GM23248 (cell line): ENCODE measurements at regions not wholly inside any gene's neighbourhood (a gene's known extent, or its start where the extent isn't known, plus 50 kb on each side); places are given as distances from the start of the nearest gene placed in this dataset.

ENCODE experiments used
- EZH2 ChIP-seq: fragments of 200-600 bp; sonication (generic); IDR thresholded peaks from 2 replicates; pipeline ENCODE4 v1.6.1; 2018; ENCODE audit warnings: antibody characterized with exemption, mild to moderate bottlenecking; ENCODE audit not compliant: insufficient read depth, poor library complexity, severe bottlenecking
- EZH2phosphoT487 ChIP-seq: fragments of 200-600 bp; sonication (generic); IDR thresholded peaks from 2 replicates; pipeline ENCODE4 v1.6.1; 2018; ENCODE audit warnings: antibody characterized with exemption, moderate library complexity, mild to moderate bottlenecking, low read depth; ENCODE audit not compliant: insufficient read depth

- no peak for TF ChIP-seq EZH2phosphoT487
- no peak for TF ChIP-seq EZH2
Measured at GRCh38 chrX:3815896-3816664, 102.6 kb upstream of the PRKX start.
